AG04450 (cell line): ENCODE measurements at regions not wholly inside any gene's neighbourhood (a gene's known extent, or its start where the extent isn't known, plus 50 kb on each side); places are given as distances from the start of the nearest gene placed in this dataset.

Source experiments
- CTCF ChIA-PET: fragments of 300-600, 350-600 bp; formaldehyde crosslinking; extraction: SDS; loops from one replicate; lab custom pipeline; 2022; ENCODE audit warnings: antibody characterized with exemption, inconsistent platforms; lab: Charles Lee
- POLR2A ChIA-PET: fragments of 350-600 bp; formaldehyde crosslinking; extraction: SDS; loops from one replicate; lab custom pipeline; 2021; ENCODE audit warnings: antibody characterized with exemption, inconsistent platforms; lab: Yijun Ruan, JAX
- DNase-seq: peaks from one replicate; pipeline ENCODE4 v3.0.0-alpha.2; 2011; ENCODE audit warnings: low read depth, low spot score
- H3K27ac ChIP-seq: one replicate; pipeline ENCODE4 v1.5.1; 2012; ENCODE audit warnings: low read depth, low read length, control low read depth
- H3K27me3 ChIP-seq: one replicate; pipeline ENCODE4 v1.6.0; 2012; ENCODE audit warnings: low read length; ENCODE audit not compliant: control insufficient read depth, insufficient read depth
- H3K4me3 ChIP-seq: 2 replicates; pipeline ENCODE4 v1.5.1; 2011; ENCODE audit warnings: mild to moderate bottlenecking, low read depth, low read length, control low read depth
- H3K9me3 ChIP-seq: 2 replicates; pipeline ENCODE4 v1.5.1; 2012; ENCODE audit warnings: low read length; ENCODE audit not compliant: control insufficient read depth, insufficient read depth
- CTCF ChIP-seq: IDR thresholded peaks from 2 replicates; pipeline ENCODE4 v1.5.1; 2011; ENCODE audit warnings: low read depth, low read length, control low read depth, inconsistent platforms

DNA sequence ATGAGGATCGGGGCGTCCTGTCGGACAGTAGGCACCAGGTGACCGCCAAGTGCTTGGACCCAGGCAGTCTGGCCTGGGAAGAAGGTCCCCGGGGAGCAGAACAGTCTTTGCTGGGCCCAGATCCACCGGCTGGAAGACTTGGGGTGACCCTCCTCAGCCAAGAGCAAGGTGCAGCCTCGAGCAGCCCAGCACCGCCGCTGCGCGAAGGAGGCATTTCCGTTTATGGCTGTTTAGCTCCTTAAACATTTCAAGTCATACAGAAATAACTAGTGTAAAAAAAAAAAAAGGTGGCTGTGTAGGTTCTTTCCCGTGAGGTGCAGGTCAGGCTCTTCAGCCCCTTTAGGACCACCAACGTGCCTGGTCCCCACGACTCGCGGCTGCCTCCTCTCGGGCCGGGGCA lies 370.2 kb downstream of the CMPK2 start:
- CTCF ChIA-PET, result no interaction called here
- DNase-seq, result no peak
- no peak for TF ChIP-seq CTCF
- Histone ChIP-seq H3K27me3 (no peaks in the 10 kb centered on the region), H3K4me3 (no peak overlapping the region), H3K9me3 (peaks cover 17% of the 10 kb centered on the region), H3K27ac (no peak overlapping the region)
- POLR2A ChIA-PET, result no interaction called here

GRCh38 chr2:6496376-6496775 lies 369.3 kb downstream of the CMPK2 start:
- ChIA-PET CTCF (no interaction called here), POLR2A (no interaction called here)
- Histone ChIP-seq H3K27me3 (no peaks in the 10 kb centered on the region), H3K27ac (no peak overlapping the region), H3K9me3 (peaks cover 17% of the 10 kb centered on the region), H3K4me3 (no peak overlapping the region)
- no peak for DNase-seq
- TF ChIP-seq CTCF, result no peak

DNA sequence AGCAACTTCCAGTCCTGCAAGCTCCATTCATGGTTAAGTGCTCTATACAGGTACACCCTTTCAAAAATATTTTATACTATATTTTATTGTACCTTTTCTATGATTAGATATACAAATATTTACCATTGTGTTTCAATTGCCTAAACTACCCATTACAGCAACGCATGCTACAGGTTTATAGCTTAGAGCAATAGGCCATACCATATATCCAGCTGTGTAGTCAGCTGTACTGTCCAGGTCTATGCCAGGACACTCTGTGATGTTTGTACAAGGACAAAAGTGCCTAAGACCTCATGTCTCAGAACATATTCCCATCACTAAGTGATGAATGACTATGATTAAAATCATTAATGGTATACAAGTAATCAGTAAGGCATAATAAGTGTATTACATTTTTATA lies 368.7 kb downstream of the CMPK2 start:
- DNase-seq, result no peak
- TF ChIP-seq CTCF, result no peak
- Histone ChIP-seq H3K9me3 (peaks cover 17% of the 10 kb centered on the region), H3K27me3 (no peaks in the 10 kb centered on the region), H3K27ac (no peak overlapping the region), H3K4me3 (no peak overlapping the region)
- ChIA-PET POLR2A (no interaction called here), CTCF (no interaction called here)

- H3K27me3 ChIP-seq, result no peaks in the 10 kb centered on the region
- TF ChIP-seq CTCF, result no peak
- ChIA-PET POLR2A (no interaction called here), CTCF (no interaction called here)
- H3K4me3 ChIP-seq, result no peak overlapping the region
- H3K9me3 ChIP-seq, result peaks cover 17% of the 10 kb centered on the region
- H3K27ac ChIP-seq, result no peak overlapping the region
- DNase-seq, result no peak
These were observed 366.9 kb downstream of the CMPK2 start for GRCh38 chr2:6498841-6499240.

- H3K27me3 ChIP-seq, result no peaks in the 10 kb centered on the region
- no peak overlapping the region for H3K4me3 ChIP-seq
- H3K27ac ChIP-seq, result no peak overlapping the region
- CTCF ChIA-PET, result no interaction called here
- no peak for DNase-seq
- no peak for TF ChIP-seq CTCF
- POLR2A ChIA-PET, result no interaction called here
- H3K9me3 ChIP-seq, result peaks cover 17% of the 10 kb centered on the region
These were observed 366.0 kb downstream of the CMPK2 start for GRCh38 chr2:6499691-6500090.
